Neuronal stem cell (in vitro differentiated cells): ENCODE measurements at regions not wholly inside any gene's neighbourhood (a gene's known extent, or its start where the extent isn't known, plus 50 kb on each side); places are given as distances from the start of the nearest gene placed in this dataset.

Experiments used
- DNase-seq: peaks from one replicate; pipeline ENCODE4 v3.0.0-alpha.2; 2013; ENCODE audit warnings: low spot score
- H2AFZ ChIP-seq: one replicate; pipeline ENCODE4 v1.6.1; 2013; ENCODE audit warnings: mild to moderate bottlenecking, low read length, inconsistent platforms
- H2AK5ac ChIP-seq: 2 replicates; pipeline ENCODE4 v1.6.1; 2013; ENCODE audit warnings: low read depth, mild to moderate bottlenecking, inconsistent platforms, low read length, moderate library complexity, mixed read lengths
- H2BK120ac ChIP-seq: 2 replicates; pipeline ENCODE4 v1.6.1; 2013; ENCODE audit warnings: low read depth, mild to moderate bottlenecking, inconsistent platforms, low read length, moderate library complexity, mixed read lengths
- H2BK12ac ChIP-seq: one replicate; pipeline ENCODE4 v1.6.1; 2013; ENCODE audit warnings: low read length, inconsistent platforms
- H2BK15ac ChIP-seq: 2 replicates; pipeline ENCODE4 v1.6.1; 2013; ENCODE audit warnings: mild to moderate bottlenecking, low read length, inconsistent platforms, mixed read lengths
- H2BK5ac ChIP-seq: one replicate; pipeline ENCODE4 v1.6.1; 2013; ENCODE audit warnings: inconsistent platforms, mild to moderate bottlenecking, low read length, moderate library complexity
- H3K14ac ChIP-seq: one replicate; pipeline ENCODE4 v1.6.1; 2013; ENCODE audit warnings: low read length, inconsistent platforms
- H3K18ac ChIP-seq: 2 replicates; pipeline ENCODE4 v1.6.1; 2013; ENCODE audit warnings: low read length, inconsistent platforms
- H3K23ac ChIP-seq: 2 replicates; pipeline ENCODE4 v1.6.1; 2013; ENCODE audit warnings: low read depth, mild to moderate bottlenecking, mixed read lengths, low read length, inconsistent platforms; ENCODE audit not compliant: poor library complexity
- H3K27ac ChIP-seq: replicated peaks from 3 replicates; pipeline ENCODE4 v1.5.1; 2013; ENCODE audit warnings: low read length, inconsistent platforms
- H3K27me3 ChIP-seq, 3 experiments: 2 replicates each; pipeline ENCODE4 v1.6.1; 2013; ENCODE audit warnings: low read length in 3 of 3, mild to moderate bottlenecking in 2 of 3, inconsistent platforms in 1 of 3, low read depth in 1 of 3, mixed read lengths in 1 of 3, moderate library complexity in 1 of 3; ENCODE audit not compliant: control insufficient read depth in 3 of 3, insufficient read depth in 3 of 3
- H3K36me3 ChIP-seq, 2 donors: replicated peaks in 1 of 2; 2 replicates each; pipeline ENCODE4 v1.6.1; 2013; ENCODE audit warnings: low read length in 2 of 2; ENCODE audit not compliant: control insufficient read depth in 2 of 2, insufficient read depth in 2 of 2
- H3K4ac ChIP-seq: 2 replicates; pipeline ENCODE4 v1.6.1; 2013; ENCODE audit warnings: inconsistent platforms, mild to moderate bottlenecking, low read length, moderate library complexity
- H3K4me1 ChIP-seq, 2 donors: 1 replicate in 1 of 2; 2 replicates in 1 of 2; pipeline ENCODE4 v1.6.1; 2013; ENCODE audit warnings: low read length in 2 of 2, low read depth in 1 of 2; ENCODE audit not compliant: control insufficient read depth in 2 of 2, insufficient read depth in 1 of 2
- H3K4me2 ChIP-seq: one replicate; pipeline ENCODE4 v1.6.1; 2013; ENCODE audit warnings: mild to moderate bottlenecking, low read length, inconsistent platforms; ENCODE audit not compliant: insufficient read depth, poor library complexity, severe bottlenecking
- H3K4me3 ChIP-seq, 2 donors: 2 replicates each; pipeline ENCODE4 v1.5.1; 2013; ENCODE audit warnings: low read length in 2 of 2, mild to moderate bottlenecking in 2 of 2, inconsistent platforms in 1 of 2, moderate library complexity in 1 of 2
- H3K79me1 ChIP-seq: one replicate; pipeline ENCODE4 v1.6.1; 2013; ENCODE audit warnings: low read depth, mild to moderate bottlenecking, inconsistent platforms, low read length, moderate library complexity
- H3K9ac ChIP-seq: one replicate; pipeline ENCODE4 v1.6.1; 2013; ENCODE audit warnings: mild to moderate bottlenecking, low read depth, low read length, inconsistent platforms; ENCODE audit not compliant: poor library complexity
- H3K9me3 ChIP-seq, 2 donors: replicated peaks in 1 of 2; 2 replicates each; pipeline versions ENCODE3 to v1.6.1; 2013; ENCODE audit warnings: low read length in 2 of 2, mild to moderate bottlenecking in 2 of 2, inconsistent platforms in 1 of 2, low read depth in 1 of 2, mixed read lengths in 1 of 2, moderate library complexity in 1 of 2; ENCODE audit not compliant: control insufficient read depth in 2 of 2, insufficient read depth in 1 of 2
- H4K8ac ChIP-seq: one replicate; pipeline ENCODE4 v1.6.1; 2013; ENCODE audit warnings: low read depth, mild to moderate bottlenecking, inconsistent platforms, low read length, moderate library complexity
- H4K91ac ChIP-seq: one replicate; pipeline ENCODE4 v1.6.1; 2013; ENCODE audit warnings: low read length, low read depth, mild to moderate bottlenecking, inconsistent platforms; ENCODE audit not compliant: poor library complexity
- WGBS, 2 donors: extraction: QIAGEN DNeasy Blood & Tissue Kit; methylation state at CpG; one replicate each; pipeline ENCODE4 v1.1.7; 2013; ENCODE audit warnings: missing lambda C conversion rate in 2 of 2, mixed read lengths in 1 of 2; ENCODE audit not compliant: insufficient read length in 2 of 2, insufficient replicate concordance in 1 of 2; ENCODE audit errors: extremely low coverage in 2 of 2; 5-methylcytosine and 5-hydroxymethylcytosine counted together

- no peaks in the 10 kb centered on the region for H3K79me1 ChIP-seq
- H3K36me3 ChIP-seq: no peaks in the 10 kb centered on the region
- H3K18ac ChIP-seq: no peak overlapping the region
- no peak overlapping the region for H2AK5ac ChIP-seq
- H2BK15ac ChIP-seq: no peak overlapping the region
- H4K91ac ChIP-seq: no peak overlapping the region
- H3K27me3 ChIP-seq: peaks cover 0 to 2% (median 0%) of the 10 kb centered on the region in 3 experiments
- H2BK12ac ChIP-seq: no peak overlapping the region
- no peak overlapping the region for H3K27ac ChIP-seq
- H2BK5ac ChIP-seq: no peak overlapping the region
- no CpG with 5 or more reads among the region's 13 CpGs for WGBS, 2 donors
- no peak overlapping the region for H3K4me3 ChIP-seq
- no peak overlapping the region for H2BK120ac ChIP-seq
- no peak overlapping the region for H3K4ac ChIP-seq
- peaks cover 2 to 4% of the 10 kb centered on the region in 2 donors for H3K4me1 ChIP-seq
- H3K9me3 ChIP-seq: no peaks in the 10 kb centered on the region
- no peak overlapping the region for H3K14ac ChIP-seq
- no peak overlapping the region for H3K9ac ChIP-seq
- DNase-seq: no peak
- H4K8ac ChIP-seq: no peak overlapping the region
- peak overlapping the region; percentile 17 for H3K23ac ChIP-seq
- no peak overlapping the region for H2AFZ ChIP-seq
- no peak overlapping the region for H3K4me2 ChIP-seq
Measured at GRCh38 chr17:34527908-34528470, 51.4 kb upstream of the TMEM132E start.

DNA sequence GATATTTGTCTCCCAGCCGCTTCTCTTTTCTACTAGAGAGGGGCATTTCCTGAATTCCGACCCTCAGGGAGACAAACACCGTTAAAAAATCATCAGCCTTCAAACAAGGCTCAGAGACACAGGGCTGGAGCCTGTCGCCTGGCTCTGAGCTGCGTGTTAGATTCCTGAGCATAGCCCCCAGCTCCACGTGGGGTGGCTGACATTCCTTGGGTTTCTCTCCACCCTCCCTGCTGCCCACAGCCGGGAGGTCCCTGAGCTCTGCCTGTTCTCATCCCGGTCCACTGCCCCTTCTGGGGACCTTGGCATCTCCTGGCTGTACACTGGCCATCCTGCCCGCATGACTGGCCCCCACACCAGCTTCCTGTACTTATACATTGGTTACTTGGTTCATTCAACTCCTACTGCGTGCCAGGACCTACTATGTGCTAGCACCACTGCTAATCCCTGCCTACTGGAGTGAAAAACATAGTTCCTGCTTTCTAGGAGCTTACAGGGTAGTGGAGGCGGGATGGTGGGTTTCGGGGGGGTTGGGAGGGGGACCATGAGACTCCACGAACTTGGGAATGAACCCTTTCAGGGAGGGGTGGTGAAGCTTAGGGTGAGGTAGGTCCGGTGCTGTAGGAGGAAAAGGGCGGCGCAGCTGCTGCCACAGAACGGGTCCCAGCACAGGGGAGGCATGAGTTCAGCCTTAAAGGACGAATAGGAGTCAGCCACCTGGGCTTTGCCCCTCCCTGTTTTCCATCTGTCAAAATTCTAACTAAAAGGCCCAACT, 52.1 kb upstream of the TMEM132E start:
- no peak overlapping the region for H3K4me3 ChIP-seq
- no peak overlapping the region for H3K23ac ChIP-seq
- H2AK5ac ChIP-seq: no peak overlapping the region
- H3K4ac ChIP-seq: no peak overlapping the region
- no peak overlapping the region for H2BK12ac ChIP-seq
- no peak overlapping the region for H3K27ac ChIP-seq
- no peak overlapping the region for H3K14ac ChIP-seq
- no peaks in the 10 kb centered on the region for H3K79me1 ChIP-seq
- no peak overlapping the region for H2BK15ac ChIP-seq
- peaks cover 2 to 4% of the 10 kb centered on the region in 2 donors for H3K4me1 ChIP-seq
- no peaks in the 10 kb centered on the region for H3K9me3 ChIP-seq
- WGBS, 2 donors: no CpG with 5 or more reads among the region's 18 CpGs
- H3K36me3 ChIP-seq: no peaks in the 10 kb centered on the region
- no peak overlapping the region for H2BK120ac ChIP-seq
- no peak overlapping the region for H2BK5ac ChIP-seq
- DNase-seq: no peak
- H3K4me2 ChIP-seq: no peak overlapping the region
- peaks cover 0 to under 1% (median 0%) of the 10 kb centered on the region in 3 experiments for H3K27me3 ChIP-seq
- H4K91ac ChIP-seq: no peak overlapping the region
- no peak overlapping the region for H4K8ac ChIP-seq
- peak overlapping the region; percentile 11 for H3K18ac ChIP-seq
- H2AFZ ChIP-seq: no peak overlapping the region
- peak overlapping the region; percentile 24 for H3K9ac ChIP-seq

- Histone ChIP-seq H3K27me3 (no peaks in the 10 kb centered on the region), H2BK120ac (no peak overlapping the region), H3K18ac (no peak overlapping the region), H3K36me3 (no peaks in the 10 kb centered on the region), H4K91ac (no peak overlapping the region), H3K79me1 (no peaks in the 10 kb centered on the region), H2AFZ (no peak overlapping the region), H4K8ac (no peak overlapping the region), H3K4me3 (no peak overlapping the region), H2BK15ac (no peak overlapping the region), H3K4me2 (no peak overlapping the region), H3K23ac (no peak overlapping the region), H3K9me3 (no peaks in the 10 kb centered on the region), H3K27ac (no peak overlapping the region), H2BK5ac (no peak overlapping the region), H2AK5ac (no peak overlapping the region), H2BK12ac (no peak overlapping the region), H3K4me1 (peaks cover 0 to 2% of the 10 kb centered on the region in 2 donors), H3K14ac (no peak overlapping the region), H3K9ac (no peak overlapping the region), H3K4ac (no peak overlapping the region)
- no CpG with 5 or more reads among the region's 4 CpGs for WGBS, 2 donors
- DNase-seq: no peak
Measured at GRCh38 chr17:34525651-34526050, 53.7 kb upstream of the TMEM132E start.

DNA sequence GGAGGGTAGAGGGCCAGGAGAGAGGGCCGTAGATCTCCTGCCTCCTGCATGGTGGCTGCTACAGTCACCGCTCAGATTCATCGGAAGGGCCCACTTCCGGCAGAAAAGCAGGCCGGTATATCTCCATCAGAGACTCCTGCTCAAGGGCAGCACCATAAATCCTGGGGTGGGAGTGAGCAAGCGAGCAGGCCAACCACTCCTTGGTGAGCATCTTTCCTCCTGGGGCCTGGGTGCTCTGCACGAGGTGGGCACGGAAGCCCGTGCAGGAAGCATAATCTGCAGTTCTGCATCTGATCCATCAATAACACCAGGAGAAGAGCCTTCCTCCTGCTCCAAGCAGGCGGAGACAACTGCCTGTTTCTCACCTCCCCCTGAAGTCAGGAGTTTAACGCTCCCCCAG, 57.4 kb upstream of the TMEM132E start:
- no CpG with 5 or more reads among the region's 11 CpGs for WGBS, 2 donors
- Histone ChIP-seq H3K27ac (no peak overlapping the region), H3K27me3 (no peaks in the 10 kb centered on the region)

More for the DNA sequence above, 57.4 kb upstream of the TMEM132E start:
- peaks cover 0 to 2% of the 10 kb centered on the region in 2 donors for H3K4me1 ChIP-seq
- H2BK5ac ChIP-seq: no peak overlapping the region
- H4K91ac ChIP-seq: no peak overlapping the region
- no peak overlapping the region for H2BK15ac ChIP-seq
- no peak overlapping the region for H3K14ac ChIP-seq
- H3K23ac ChIP-seq: no peak overlapping the region
- H3K4me2 ChIP-seq: no peak overlapping the region
- no peak overlapping the region for H3K4me3 ChIP-seq
- no peak overlapping the region for H2BK12ac ChIP-seq
- H3K18ac ChIP-seq: peak overlapping the region; percentile 1
- DNase-seq: no peak
- no peak overlapping the region for H2AK5ac ChIP-seq
- H3K79me1 ChIP-seq: no peaks in the 10 kb centered on the region
- no peak overlapping the region for H3K9ac ChIP-seq
- no peaks in the 10 kb centered on the region for H3K36me3 ChIP-seq
- no peak overlapping the region for H2AFZ ChIP-seq
- H3K4ac ChIP-seq: no peak overlapping the region
- H3K9me3 ChIP-seq: no peaks in the 10 kb centered on the region
- no peak overlapping the region for H4K8ac ChIP-seq
- H2BK120ac ChIP-seq: no peak overlapping the region
